ENCODE measurements at regions not wholly inside any gene's neighbourhood (a gene's known extent, or its start where the extent isn't known, plus 50 kb on each side); places are given as distances from the start of the nearest gene placed in this dataset.

- TF ChIP-seq CTCF (IDR thresholded peaks at IDR 0.05): no peak
- DNase-seq (ENCODE audit: low spot score): no peak
- no peak for ATAC-seq (ENCODE audit: low FRiP score)
Measured at GRCh38 chr20:11255455-11255854, 581.7 kb upstream of the JAG1 start.

GRCh38 chr20:11255860-11256259 is 582.1 kb upstream of the JAG1 start:
- DNase-seq (ENCODE audit: low spot score): no peak
- no peak for ATAC-seq (ENCODE audit: low FRiP score)
- no peak for TF ChIP-seq CTCF (IDR thresholded peaks at IDR 0.05)

GRCh38 chr20:11260611-11261010 is 586.8 kb upstream of the JAG1 start:
- no peak for TF ChIP-seq CTCF (IDR thresholded peaks at IDR 0.05)
- ATAC-seq (ENCODE audit: low FRiP score) (no peak), DNase-seq (ENCODE audit: low spot score) (no peak)

- ATAC-seq (ENCODE audit: low FRiP score) (peak; percentile 54), DNase-seq (ENCODE audit: low spot score) (no peak)
- TF ChIP-seq CTCF (IDR thresholded peaks at IDR 0.05): no peak
Measured at GRCh38 chr20:11261533-11262000, 587.8 kb upstream of the JAG1 start.

- DNase-seq (ENCODE audit: low spot score): no peak
- TF ChIP-seq CTCF (IDR thresholded peaks at IDR 0.05): no peak
- ATAC-seq (ENCODE audit: low FRiP score): no peak
Measured at GRCh38 chr20:11266571-11266970, 592.8 kb upstream of the JAG1 start.

GRCh38 chr20:11267131-11267761 is 593.4 kb upstream of the JAG1 start:
- peak; percentile 92 for ATAC-seq (ENCODE audit: low FRiP score)
- TF ChIP-seq CTCF (IDR thresholded peaks at IDR 0.05): no peak
- no peak for DNase-seq (ENCODE audit: low spot score)

GRCh38 chr20:11267762-11268335 is 594.0 kb upstream of the JAG1 start:
- no peak for DNase-seq (ENCODE audit: low spot score)
- TF ChIP-seq CTCF (IDR thresholded peaks at IDR 0.05): no peak
- no peak for ATAC-seq (ENCODE audit: low FRiP score)

Data from omental fat pad (tissue), 3 donors.